ENCODE measurements at regions not wholly inside any gene's neighbourhood (a gene's known extent, or its start where the extent isn't known, plus 50 kb on each side); places are given as distances from the start of the nearest gene placed in this dataset.

- DNase-seq, result no peak
Observed at GRCh38 chr5:103461243-103461642, 101.3 kb downstream of the NUDT12 start.

GRCh38 chr5:103458497-103459040, 104.0 kb downstream of the NUDT12 start:
- DNase-seq, result no peak

- no peak for DNase-seq
Observed at GRCh38 chr5:103456476-103456875, 106.1 kb downstream of the NUDT12 start.

- DNase-seq, result no peak
Observed at GRCh38 chr5:103455796-103456195, 106.8 kb downstream of the NUDT12 start.

- DNase-seq, result no peak
Observed at GRCh38 chr5:103454770-103455169, 107.8 kb downstream of the NUDT12 start.

- no peak for DNase-seq
Observed at GRCh38 chr5:103452666-103453065, 109.9 kb downstream of the NUDT12 start.

GRCh38 chr5:103452089-103452488, 110.5 kb downstream of the NUDT12 start:
- no peak for DNase-seq

GRCh38 chr5:103451261-103451660, 111.3 kb downstream of the NUDT12 start:
- no peak for DNase-seq

GRCh38 chr5:103450333-103451061, 112.1 kb downstream of the NUDT12 start:
- no peak for DNase-seq

- DNase-seq, result no peak
Observed at GRCh38 chr5:103446813-103447212, 115.8 kb downstream of the NUDT12 start.

GRCh38 chr5:103445426-103446035, 117.1 kb downstream of the NUDT12 start:
- no peak for DNase-seq

- DNase-seq, result no peak
Observed at GRCh38 chr5:103444333-103445038, 118.1 kb downstream of the NUDT12 start.

GRCh38 chr5:103442750-103443149, 119.8 kb downstream of the NUDT12 start:
- DNase-seq, result no peak

- DNase-seq, result no peak
Observed at GRCh38 chr5:103441523-103441922, 121.1 kb downstream of the NUDT12 start.

- no peak for DNase-seq
Observed at GRCh38 chr5:103439007-103439406, 123.6 kb downstream of the NUDT12 start.

GRCh38 chr5:103436656-103437055, 125.9 kb downstream of the NUDT12 start:
- DNase-seq, result no peak

- DNase-seq, result no peak
Observed at GRCh38 chr5:103436112-103436511, 126.5 kb downstream of the NUDT12 start.

GRCh38 chr5:103435136-103435889, 127.3 kb downstream of the NUDT12 start:
- DNase-seq, result no peak

GRCh38 chr5:103434057-103434456, 128.5 kb downstream of the NUDT12 start:
- no peak for DNase-seq

GRCh38 chr5:103433211-103433610, 129.4 kb downstream of the NUDT12 start:
- no peak for DNase-seq

GRCh38 chr5:103428923-103429322, 133.7 kb downstream of the NUDT12 start:
- no peak for DNase-seq

GRCh38 chr5:103428411-103428871, 134.1 kb downstream of the NUDT12 start:
- no peak for DNase-seq
